ENCODE measurements at regions not wholly inside any gene's neighbourhood (a gene's known extent, or its start where the extent isn't known, plus 50 kb on each side); places are given as distances from the start of the nearest gene placed in this dataset.
A peak's percentile ranks its signal among the peaks of the same experiment; 100 is the strongest.

DNA sequence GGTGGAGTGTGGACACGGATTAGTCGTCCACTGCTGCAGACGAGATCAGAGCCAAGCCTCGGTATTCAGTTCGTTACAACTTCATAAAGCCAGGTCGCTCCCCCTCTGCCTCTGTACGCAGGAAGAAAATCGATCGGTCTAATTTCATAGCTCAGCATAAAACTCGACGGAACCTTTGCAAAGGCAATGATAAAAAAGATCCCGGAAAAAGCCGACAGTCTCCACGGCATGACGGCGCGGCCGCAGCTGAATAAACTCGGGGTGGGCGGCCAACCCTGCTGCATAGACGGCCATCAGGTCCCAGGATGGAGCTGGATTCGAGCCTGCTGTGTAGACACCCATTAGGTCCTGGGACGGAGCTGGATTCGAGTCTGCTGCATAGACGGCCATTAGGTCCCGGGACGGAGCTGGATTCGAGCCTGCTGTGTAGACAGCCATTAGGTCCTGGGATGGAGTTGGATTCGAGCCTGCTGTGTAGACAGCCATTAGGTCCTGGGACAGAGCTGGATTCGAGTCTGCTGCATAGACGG is 113.8 kb upstream of the PPP2R3B start:
- Histone ChIP-seq H3K14ac (ENCODE audit: insufficient read length) (no peak overlapping the region), H4K20me1 (replicated peaks in 1 of 2; ENCODE audit: control insufficient read depth in 1 of 2, insufficient read depth in 2 of 2, low read length in 2 of 2) (peaks cover 0 to 6% of the 10 kb centered on the region in 2 experiments), H3K4me1 (replicated peaks in 1 of 4; ENCODE audit: control insufficient read depth in 3 of 4, insufficient read depth in 4 of 4, low read length in 3 of 4) (peaks cover 5 to 28% (median 16%) of the 10 kb centered on the region in 4 experiments; a peak in 6 of 7 replicates), H4K5ac (ENCODE audit: insufficient read length, low read depth, low read length) (no peak overlapping the region), H3K36me3 (ENCODE audit: control insufficient read depth in 2 of 4, insufficient read depth in 4 of 4, low read length in 3 of 4) (no peaks in the 10 kb centered on the region; a peak in 1 of 8 replicates), H2BK120ac (replicated peaks; ENCODE audit: low read depth, low read length) (peak overlapping the region; percentile 99), H3K56ac (replicated peaks; ENCODE audit: insufficient read length, low read depth, low read length) (peak overlapping the region; percentile 43), H3K18ac (ENCODE audit: extremely low read depth, low read length) (peak overlapping the region; percentile 98), H3K27me3 (replicated peaks in 1 of 4; ENCODE audit: control insufficient read depth in 3 of 4, extremely low read depth in 1 of 4, insufficient read depth in 3 of 4, low read length in 3 of 4) (peaks cover 0 to 14% (median 8%) of the 10 kb centered on the region in 4 experiments; a peak in 6 of 7 replicates), H3K9me3 (ENCODE audit: insufficient read depth in 2 of 2, low read depth in 1 of 2, low read length in 1 of 2) (no peaks in the 10 kb centered on the region), H2BK12ac (ENCODE audit: low read depth, low read length) (peak overlapping the region; percentile 99; the same call in 1 of the 2 replicates), H3K79me2 (ENCODE audit: control insufficient read depth in 1 of 2, insufficient read depth in 2 of 2, low read length in 2 of 2) (peaks cover 0 to 4% of the 10 kb centered on the region in 2 experiments; a peak in 1 of 4 replicates), H3K79me1 (ENCODE audit: low read depth, low read length) (peaks cover 3% of the 10 kb centered on the region; the same call in 1 of the 2 replicates), H4K91ac (replicated peaks; ENCODE audit: insufficient read length, low read length) (peak overlapping the region; percentile 87), H3K23me2 (ENCODE audit: low read depth, low read length) (peaks cover 17% of the 10 kb centered on the region), H2AFZ (ENCODE audit: low read length) (peak overlapping the region; percentile 52; the same call in 1 of the 2 replicates), H4K8ac (ENCODE audit: extremely low read depth, insufficient read depth, low read length) (peak overlapping the region; percentile 76; the same call in 1 of the 2 replicates), H2BK20ac (ENCODE audit: low read length) (peak overlapping the region; percentile 98), H3K4ac (replicated peaks; ENCODE audit: insufficient read length, low read depth, low read length) (peak overlapping the region; percentile 40), H3K27ac (ENCODE audit: low read depth, low read length) (peak overlapping the region; percentile 55; the same call in 1 of the 2 replicates), H3K4me3 (ENCODE audit: extremely low read depth in 1 of 4, insufficient read depth in 2 of 4, low read depth in 3 of 4, low read length in 4 of 4) (peak overlapping the region; percentile 27 to 52 (median 30); a peak in 6 of 8 replicates), H3K9ac (replicated peaks in 1 of 4; ENCODE audit: extremely low read depth in 1 of 4, low read depth in 3 of 4, low read length in 3 of 4) (peak overlapping the region in 3 of 4 experiments; percentile 21 to 25 (median 24); a peak in 3 of 7 replicates), H2AK5ac (ENCODE audit: low read depth, low read length) (peak overlapping the region; percentile 96; the same call in 1 of the 2 replicates), H3K23ac (ENCODE audit: insufficient read length) (no peak overlapping the region), H2BK5ac (ENCODE audit: low read depth, low read length) (peak overlapping the region; percentile 96), H2BK15ac (ENCODE audit: low read length) (peak overlapping the region; percentile 83; the same call in 1 of the 2 replicates), H3K4me2 (ENCODE audit: insufficient read depth in 1 of 2, low read depth in 2 of 2, low read length in 2 of 2) (peak overlapping the region; percentile 72 to 94)
- DNase-seq (ENCODE audit: low read depth in 1 of 2, low spot score in 2 of 2) (no peak), FAIRE-seq (no peak)
- ChIA-PET CTCF (ENCODE audit: partially characterized antibody) (no interaction called here), POLR2A (ENCODE audit: partially characterized antibody) (no interaction called here)
- 72% methylated on average over 31 of the region's 31 CpGs; no CpG with 5 or more reads in 1 of the 2 experiments for WGBS, 2 experiments (ENCODE audit: extremely low coverage in 1 of 2, insufficient coverage in 1 of 2, insufficient read length in 1 of 2, insufficient replicate concordance in 2 of 2, low coverage in 1 of 2, low lambda C conversion rate in 2 of 2, missing lambda C conversion rate in 1 of 2)
- TF ChIP-seq SRF (IDR thresholded peaks at IDR 0.05; ENCODE audit: low read depth, low read length) (no peak), NANOG (IDR thresholded peaks at IDR 0.05; ENCODE audit: insufficient read depth, low read depth, low read length, poor library complexity, severe bottlenecking) (no peak), SP4 (IDR thresholded peaks at IDR 0.05; ENCODE audit: low read length) (0 out of 2 replicates have a peak, but pooled peaks have one; percentile 9)
- TF ChIP-seq, protein P1, sequence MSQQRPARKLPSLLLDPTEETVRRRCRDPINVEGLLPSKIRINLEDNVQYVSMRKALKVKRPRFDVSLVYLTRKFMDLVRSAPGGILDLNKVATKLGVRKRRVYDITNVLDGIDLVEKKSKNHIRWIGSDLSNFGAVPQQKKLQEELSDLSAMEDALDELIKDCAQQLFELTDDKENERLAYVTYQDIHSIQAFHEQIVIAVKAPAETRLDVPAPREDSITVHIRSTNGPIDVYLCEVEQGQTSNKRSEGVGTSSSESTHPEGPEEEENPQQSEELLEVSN (IDR thresholded peaks at IDR 0.05), result no peak
